IPS DF 4.7 (cell line): ENCODE measurements at regions not wholly inside any gene's neighbourhood (a gene's known extent, or its start where the extent isn't known, plus 50 kb on each side); places are given as distances from the start of the nearest gene placed in this dataset.

Experiments
- DNase-seq: peaks from one replicate; pipeline ENCODE4 v3.0.0-alpha.2; 2013; ENCODE audit warnings: low spot score; ENCODE audit errors: extremely low read depth

DNA sequence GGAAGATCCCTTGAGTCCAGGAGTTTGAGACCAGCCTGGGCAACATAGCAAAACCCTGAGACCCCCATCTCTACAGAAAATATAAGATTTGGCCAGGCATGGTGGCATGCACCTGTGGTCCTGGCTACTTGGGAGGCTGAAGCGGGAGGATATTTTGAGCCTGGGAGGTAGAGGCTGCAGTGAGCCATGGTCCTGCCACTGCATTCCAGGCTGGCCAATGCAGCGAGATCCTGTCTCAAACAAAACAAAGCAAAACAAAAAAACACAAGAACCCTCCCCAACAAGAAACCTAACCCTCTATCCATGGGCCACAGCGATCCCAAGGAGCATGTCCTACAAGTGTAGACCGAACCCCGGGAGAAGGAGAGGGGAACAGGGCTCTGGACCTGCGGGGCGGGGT, 133.3 kb downstream of the MGAT5B start:
- DNase-seq = no peak

DNA sequence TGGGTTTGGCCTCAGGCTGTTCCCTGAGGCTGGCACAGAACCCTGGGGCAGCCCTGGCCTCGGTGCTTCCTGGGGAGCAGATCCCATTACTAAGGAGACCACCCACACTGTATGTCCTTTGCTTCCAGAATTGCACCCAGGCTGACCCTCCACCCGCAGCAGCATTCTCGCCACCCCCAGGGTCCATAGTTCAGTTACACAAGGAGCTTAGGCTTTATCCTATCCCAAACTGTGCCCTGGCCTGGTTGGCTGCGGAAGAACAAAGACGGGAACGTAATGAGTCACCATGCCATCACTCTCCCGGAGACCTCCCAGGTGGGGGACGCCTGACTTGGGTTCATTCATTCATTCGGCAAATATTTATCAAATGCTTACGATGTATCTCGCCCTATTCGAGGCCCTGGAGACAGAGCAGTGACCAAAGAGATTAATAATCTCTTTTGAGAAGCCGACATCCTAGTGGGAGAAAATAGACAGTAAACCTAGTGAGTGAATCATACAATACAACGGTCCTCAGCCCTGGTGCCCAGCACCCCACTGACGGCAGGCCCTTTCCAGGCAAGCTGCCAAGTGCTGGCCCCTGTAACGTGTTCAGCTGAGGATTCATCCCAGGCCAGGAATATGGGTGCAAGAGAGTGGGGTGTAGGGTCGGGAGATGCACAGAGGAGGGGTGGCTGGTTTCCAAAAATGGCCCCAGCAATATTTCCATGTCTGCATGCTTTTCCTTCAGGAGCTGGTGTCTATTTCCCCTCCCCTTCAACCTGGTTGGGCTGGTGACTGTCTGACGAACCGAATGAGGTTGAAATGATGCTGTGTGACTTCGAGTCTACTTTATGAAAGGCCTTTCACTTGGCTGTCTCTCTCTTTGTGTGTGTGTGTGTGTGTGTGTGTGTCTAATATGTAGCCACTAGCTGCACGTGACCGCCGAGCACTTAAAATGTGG, 134.2 kb downstream of the MGAT5B start:
- no peak for DNase-seq

DNA sequence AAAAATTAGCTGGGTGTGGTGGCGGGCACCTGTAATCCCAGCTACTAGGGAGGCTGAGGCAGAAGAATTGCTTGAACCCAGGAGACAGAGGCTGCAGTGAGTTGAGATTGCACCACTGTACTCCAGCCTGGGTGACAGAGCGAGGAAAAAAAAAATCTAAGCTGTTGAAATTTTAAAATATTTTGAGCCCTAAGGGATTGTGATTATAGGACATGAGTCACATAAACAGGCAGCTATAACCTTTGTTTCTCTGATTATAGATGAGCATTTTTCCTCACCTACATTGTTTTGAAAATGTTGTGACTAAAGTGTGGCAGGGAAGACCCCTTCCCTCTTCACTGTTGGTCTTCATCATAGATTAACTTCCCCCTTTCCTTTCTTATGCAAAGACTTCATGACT, 135.5 kb downstream of the MGAT5B start:
- DNase-seq = no peak

DNA sequence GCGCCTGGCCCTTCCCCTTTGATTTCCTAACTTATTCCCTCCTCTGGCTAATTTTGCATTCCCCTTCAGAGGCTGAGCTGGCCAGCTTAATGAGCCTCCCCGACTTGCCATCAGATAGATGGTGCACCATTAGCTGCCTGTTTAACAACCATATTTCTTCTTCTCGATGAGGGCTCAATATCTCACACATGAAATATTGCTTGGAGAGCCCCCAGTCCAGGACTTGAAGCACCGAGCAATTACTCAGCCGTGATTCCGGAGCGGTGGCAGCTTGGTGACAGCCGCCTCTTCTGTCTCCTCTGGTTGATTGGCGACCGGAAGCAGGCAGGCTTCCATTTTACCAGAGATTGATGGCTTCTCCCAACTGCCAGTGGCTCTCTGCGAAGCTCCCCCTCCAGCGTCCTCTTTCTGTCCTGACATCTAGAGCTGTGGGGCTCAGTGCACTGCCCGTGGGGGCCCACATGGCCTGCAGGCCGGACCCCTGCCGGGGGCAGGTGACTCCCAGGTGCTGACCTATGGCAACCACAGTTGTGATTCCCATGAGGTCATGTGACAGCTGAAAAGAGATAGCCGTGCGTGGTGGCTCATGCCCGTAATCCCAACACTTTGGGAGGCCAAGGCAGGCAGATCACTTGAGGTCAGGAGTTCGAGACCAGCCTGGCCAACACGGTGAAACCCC, 133.7 kb upstream of the SEC14L1 start:
- no peak for DNase-seq

DNA sequence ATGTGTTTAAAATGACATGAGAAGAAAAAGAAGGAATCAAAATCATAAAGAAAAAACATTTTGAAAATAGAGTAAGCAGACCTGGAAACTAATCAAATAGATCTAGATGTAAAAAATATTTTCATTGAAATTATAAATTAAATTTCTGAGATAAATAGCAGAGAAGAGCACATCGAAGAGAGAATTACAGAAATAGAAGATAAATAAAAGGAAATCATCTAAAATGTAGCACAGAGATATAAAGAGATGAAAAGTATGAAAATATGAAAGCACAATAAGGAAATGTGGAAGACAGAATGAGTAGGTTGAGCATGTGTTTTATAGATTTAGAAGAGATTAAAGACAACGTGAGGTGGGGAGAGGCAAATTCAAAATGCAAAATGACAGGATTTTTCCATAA, 130.9 kb upstream of the SEC14L1 start:
- DNase-seq = no peak

DNA sequence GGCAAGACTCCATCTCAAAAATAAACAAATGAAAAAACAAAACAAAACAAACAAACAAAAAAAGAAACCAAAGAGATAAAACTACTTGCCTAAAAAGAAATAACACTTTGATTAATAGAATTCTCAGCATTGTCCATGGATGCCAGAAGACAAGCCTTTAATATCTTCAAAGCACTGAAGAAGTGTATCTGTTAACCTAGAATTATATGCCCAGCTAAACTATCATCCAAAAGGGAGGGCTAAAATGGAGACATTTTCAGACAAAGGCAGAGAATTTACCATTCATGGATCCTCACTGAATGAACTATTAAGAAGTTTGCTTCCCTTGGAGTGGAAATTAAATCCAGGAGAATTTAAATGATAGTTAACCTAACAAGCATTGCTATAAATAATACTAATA, 130.1 kb upstream of the SEC14L1 start:
- DNase-seq = no peak

DNA sequence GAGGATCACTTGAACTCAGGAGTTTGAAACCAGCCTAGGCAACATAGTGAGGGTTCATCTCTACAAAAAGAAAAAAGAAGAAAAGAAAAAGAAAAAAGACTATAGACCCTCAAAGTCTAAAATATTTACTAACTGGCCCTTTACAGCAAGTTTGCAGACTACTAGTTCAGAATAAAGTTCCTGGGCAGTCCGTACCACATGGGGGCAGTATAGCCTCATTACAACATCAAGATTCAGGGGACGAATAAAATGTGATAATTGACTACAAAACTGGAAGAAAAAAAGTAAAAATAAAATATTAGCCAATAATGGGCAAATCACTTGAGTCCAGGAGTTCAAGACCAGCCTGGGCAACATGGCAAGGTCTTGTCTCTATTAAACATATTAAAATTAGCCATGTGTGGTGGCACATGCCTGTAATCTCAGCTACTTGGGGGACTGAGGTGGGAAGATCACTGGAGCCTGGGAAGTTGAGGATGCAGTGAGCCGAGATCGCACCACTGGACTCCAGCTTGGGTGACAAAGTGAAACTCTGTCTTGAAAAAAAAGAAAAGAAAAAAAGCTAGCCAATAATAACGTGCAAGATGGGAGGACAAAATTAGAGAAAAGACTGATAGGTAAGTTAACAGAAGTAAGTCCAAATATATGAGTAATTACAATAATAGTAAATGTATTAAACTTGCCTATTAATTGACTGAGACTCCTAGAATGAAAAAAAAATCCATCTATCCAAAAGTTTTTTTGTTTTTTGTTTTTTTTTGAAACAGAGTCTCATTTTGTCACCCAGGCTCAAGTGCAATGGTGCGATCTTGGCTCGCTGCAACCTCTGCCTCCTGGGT, 129.4 kb upstream of the SEC14L1 start:
- DNase-seq = no peak

DNA sequence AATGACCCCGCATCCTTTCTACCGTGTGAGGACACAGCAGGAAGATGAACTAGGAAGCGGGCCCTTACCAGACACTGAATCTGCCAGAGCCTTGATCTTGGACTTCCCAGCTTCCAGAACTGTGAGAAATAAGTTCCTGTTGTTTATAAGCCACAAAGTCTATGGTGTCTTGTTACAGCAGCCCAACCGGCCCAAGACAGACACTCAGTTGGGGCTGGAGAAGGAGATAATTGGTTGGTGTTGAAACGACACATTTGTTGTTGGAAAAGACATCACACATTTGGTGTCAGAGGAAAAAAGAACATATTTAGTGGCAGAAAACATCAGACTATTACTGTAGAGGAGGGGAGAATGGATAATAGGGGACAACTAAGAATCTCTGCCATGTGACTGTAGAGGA, 122.3 kb upstream of the SEC14L1 start:
- DNase-seq = no peak

DNA sequence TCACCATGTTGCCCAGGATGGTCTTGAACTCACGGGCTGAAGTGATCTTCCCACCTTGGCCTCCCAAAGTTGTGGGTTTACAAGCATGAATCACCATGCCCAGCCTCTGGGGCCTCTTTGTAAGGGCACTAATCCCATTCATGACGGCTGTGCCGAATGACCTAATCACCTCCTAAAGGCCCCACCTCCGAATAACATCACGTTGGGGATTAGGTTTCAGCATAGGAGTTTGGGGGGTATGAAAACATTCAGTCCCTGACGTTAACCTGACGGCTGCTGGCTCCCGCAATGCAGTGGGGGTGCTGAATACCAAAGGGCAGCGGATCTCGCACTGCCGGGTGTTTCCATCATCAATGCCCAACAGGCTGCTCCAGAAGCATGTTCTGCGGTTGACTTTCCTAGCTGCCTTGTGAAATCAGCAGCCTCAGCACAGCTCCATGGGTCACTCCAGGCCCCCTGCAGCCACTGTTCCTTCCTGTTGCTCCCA, 120.8 kb upstream of the SEC14L1 start:
- no peak for DNase-seq

DNA sequence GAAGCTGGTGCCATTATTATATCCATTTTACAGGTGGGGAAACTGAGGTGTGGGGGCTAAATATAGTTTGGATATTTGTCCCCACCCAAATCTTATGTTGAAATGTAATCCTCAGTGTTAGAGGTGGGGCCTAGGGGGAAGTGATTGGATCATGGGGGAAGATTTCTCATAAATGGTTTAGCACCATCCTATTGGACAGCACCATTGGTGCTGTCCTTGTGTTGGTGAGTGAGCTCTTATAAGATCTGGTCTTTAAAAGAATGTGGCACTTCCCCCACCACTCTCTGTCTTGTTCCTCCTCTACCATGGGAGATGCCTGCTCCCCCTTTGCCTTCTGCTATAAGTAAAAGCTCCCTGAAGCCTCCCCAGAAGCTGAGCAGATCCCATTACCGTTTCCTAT, 119.8 kb upstream of the SEC14L1 start:
- no peak for DNase-seq

DNA sequence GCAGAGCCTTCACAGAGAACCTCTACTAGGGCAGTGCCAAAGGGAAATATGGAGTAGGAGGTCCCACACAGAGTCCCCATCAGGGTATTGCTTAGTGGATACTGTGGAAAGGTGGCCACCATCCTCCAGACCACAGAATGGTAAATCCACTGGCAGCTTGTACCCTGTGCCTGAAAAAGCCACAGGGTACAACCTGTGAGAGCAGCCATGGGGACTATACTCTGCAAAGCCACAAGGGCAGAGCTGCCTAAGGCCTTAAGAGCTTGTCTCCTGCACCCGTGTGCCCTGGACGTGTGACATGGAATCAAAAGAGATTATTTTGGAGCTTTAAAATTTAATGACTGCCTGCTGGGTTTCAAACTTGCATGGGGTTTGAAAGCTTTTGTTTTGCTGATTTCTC, 118.0 kb upstream of the SEC14L1 start:
- DNase-seq = no peak

DNA sequence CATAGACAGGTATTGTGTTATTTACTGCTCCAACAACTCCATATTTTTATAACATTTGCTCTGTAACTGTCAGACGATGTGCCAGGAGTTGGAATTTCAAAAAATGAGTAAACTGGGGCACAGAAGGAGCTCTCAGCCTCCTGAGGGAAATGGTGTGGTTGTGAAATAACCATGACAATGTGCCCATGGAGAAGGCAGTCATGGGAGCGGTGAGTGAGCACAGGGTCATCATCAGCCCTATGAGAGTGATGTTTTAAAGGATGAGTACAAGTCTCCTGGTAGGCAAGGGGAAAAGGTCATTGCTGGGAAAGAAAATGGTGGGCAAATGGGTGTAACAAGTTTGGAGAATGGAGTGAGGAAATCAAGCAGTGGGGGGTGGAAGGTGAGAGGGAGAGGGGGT, 115.0 kb upstream of the SEC14L1 start:
- no peak for DNase-seq

DNA sequence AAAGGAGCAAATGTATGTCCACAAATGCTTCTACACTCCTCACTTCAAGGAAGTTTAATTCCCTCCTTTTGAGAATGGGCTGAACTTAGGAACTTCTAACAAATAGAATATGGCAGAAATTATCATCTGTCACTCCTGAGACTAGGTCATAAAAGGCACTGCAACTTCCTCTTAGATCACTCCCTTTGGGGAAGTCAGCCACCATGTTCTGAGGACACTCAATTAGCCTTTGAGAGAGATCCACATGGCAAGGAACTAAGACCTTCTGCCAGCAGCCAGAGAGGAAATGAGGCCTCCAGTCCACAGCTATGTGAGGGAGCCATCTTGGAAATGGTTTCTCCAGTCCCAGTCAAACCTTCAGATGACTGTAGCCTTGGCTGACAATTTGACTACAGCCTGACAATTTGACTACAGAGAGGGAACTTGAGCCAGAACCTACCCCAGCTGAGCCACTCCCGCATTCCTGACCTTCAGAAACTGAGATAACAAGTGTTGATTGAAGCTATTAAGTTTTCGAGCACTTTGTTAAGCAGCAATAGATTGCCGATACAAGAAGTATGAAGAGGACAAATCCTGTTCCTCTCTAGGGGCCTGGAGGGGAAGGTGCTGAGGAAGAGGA, 113.4 kb upstream of the SEC14L1 start:
- DNase-seq = no peak

DNA sequence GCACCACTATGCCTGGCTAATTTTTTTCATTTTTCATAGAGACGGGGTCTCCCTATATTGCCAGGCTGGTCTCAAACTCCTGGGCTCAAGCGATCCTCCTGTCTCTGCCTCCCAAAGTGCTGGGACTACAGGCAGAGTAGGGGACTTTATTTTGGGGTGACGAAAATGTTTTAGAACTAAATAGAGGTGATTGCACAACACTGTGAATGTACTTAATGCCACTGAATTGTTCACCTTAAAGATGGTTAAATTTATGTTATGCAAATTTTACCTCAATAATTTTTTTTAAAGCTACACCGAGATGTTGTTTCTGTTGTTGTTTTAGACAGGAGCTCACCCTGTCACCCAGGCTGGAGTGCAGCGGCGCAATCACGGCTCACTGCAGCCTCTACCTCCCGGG, 111.9 kb upstream of the SEC14L1 start:
- DNase-seq = no peak

DNA sequence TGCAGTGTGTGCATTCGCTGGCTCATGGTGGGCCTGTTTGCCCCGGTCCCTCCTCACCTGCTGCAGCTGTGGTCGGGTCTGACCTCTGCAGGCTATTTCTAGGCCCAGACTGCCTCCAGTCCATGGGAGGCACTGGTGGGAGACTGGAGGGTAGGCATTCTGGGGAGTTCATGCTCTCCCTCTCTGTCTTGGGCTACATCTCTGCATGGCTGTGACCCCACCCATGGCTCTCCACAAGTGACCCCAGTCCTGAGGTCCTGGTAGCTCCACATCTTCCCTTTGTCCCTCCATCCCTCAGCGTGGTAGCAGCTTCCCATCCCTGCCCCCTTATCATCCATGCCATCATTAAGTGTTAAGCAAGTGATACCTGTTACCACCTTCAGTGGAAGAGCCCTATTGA, 107.8 kb upstream of the SEC14L1 start:
- DNase-seq = no peak

DNA sequence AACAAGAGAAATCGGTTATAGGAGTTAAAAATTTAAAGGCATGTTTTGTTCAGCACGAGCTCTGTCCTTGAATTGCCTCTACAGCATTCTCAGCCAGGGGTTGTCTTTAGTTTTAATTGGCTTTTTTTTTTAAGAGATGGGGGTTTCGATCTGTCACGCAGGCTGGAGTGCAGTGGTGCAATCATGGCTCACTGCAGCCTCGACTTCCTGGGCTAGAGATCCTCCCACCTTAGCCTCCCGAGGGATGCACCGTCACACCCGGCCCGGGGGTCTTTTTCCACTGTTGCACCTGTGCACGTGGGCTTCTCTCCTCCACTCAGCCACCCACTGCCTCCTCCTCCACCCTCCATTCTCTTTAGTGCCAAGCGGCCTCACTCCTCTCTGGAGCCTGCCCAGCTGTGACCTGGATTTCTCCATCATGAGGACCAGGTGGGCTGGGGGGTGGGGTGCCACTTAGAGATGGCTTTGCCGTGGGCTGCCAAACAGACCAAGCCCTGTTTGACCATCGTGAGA, 106.8 kb upstream of the SEC14L1 start:
- DNase-seq = no peak

DNA sequence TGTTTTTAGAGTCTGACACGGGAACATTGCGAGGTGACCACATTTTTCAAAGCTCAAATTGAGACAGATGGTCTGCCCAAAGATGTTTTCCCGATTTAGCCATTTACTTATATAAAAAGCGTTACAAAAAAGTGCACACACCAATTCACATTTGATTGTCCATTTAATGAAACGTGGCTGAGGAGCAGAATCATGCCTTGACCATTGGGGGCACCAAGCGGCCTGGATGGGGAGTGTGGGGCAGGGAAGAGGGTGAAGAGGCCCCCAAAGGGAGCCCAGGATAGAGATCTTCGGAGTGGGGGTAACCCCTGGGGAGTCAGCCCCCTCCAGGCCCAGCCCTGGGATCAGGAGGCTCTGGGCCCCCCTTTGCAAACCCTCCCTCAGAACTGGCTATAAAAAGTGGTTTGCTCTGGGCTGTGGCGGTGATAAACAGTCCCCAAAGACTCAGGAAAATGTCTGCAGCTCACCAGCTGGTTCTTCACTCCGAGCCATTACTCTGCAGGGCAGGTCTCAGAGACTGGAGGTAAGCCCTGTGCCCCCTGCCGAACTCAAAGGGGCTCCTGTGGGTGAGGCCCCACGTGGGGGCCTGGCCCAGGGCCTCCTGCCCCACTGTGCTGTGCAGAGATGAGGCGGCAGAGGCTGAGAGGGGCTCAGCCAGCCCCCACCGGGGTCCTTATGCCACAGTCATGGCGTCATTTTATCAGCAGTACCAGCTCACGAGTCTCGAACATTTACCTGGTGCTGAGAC, 105.9 kb upstream of the SEC14L1 start:
- no peak for DNase-seq

DNA sequence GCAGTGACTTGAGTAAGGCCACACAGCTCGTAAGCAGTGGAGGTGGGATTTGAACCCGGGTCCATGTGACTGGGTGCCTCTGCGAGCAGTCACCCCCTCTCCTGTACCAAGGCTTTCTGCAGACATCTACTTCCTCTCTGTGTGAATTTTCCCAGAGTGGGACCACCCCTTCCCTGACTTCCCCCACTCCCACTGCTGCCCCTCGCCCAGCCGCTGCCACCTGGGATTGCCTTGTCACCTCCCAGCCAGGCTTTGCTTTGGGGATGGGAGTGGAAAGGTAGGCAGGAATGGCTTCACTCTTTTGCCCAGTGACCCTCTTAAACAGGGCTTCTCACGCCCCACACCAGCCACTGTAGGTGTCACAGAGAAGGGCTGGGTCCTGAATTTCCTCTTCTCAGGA, 105.2 kb upstream of the SEC14L1 start:
- no peak for DNase-seq

DNA sequence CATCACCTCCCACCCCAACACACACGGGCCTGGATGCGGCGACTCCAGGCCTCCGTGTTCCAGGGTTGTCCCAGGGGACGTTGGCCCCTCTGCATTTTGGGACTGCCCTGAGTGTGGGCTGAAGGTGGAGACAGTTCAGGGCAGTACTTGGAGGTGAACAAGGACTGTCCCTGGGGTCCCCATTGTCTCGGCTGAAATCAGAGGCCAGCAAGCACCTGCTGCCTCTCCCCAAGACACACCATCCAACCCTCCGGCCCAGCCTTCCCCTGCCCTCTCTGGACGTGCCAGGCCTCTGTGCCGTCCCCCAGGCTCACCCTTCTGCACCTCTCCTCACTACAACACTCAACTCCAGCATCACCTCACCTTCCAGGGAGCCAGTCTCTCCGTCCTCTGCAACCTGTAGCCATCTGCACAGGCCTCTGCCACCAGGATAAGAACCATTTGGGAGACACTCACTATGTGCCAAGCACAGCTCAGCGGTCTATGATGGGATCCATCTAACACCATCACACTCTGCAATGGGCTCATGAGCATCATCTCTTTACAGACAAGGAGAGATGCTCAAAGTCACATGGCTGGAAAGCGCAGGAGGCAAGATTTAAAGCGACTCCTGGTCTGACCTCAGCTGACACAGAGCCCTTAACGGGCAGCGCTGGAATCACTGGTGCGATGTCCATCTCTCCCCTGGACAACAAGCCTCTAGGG, 104.5 kb upstream of the SEC14L1 start:
- no peak for DNase-seq

DNA sequence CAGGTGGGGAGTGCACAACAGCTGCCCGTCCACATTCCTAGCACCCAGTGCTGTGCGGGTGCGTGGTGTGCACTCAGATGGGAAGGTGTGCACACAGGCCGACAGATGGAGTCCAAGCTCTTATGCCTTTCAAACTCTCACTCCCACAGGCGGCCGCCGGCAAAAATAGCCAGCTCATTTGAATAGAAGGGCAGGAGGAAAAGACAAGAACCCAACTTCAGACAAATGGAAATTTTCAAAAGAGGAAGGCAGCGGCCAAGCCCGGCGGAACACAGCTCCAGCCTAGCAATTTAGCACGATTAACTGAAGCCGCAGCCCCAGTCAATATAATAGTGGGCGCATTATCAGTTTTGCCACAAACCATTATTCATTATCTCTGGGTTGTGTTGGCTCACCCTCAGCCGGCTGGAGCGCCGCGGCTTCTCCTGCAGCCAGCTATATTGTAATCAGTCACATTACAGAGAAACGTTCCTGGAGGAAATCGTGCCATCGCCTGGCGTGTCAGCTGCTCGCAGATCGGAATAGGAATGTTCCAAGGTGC, 103.9 kb upstream of the SEC14L1 start:
- no peak for DNase-seq
